Body of pancreas (tissue), 4 donors: ENCODE measurements at regions not wholly inside any gene's neighbourhood (a gene's known extent, or its start where the extent isn't known, plus 50 kb on each side); places are given as distances from the start of the nearest gene placed in this dataset.

Experiments used
- CTCF ChIP-seq, 7 experiments: fragments of 450-650 bp in 4 of 7; fragments of 200-600 bp in 3 of 7; sonication (generic) in 3 of 7; IDR thresholded peaks; one replicate each; pipeline ENCODE4 v1.5.1; 2016 to 2019; ENCODE audit warnings: antibody characterized with exemption in 7 of 7
- POLR2A ChIP-seq, 3 donors: fragments of 450-650 bp; IDR thresholded peaks; one replicate each; pipeline ENCODE4 v1.6.1; 2016; ENCODE audit warnings: antibody characterized with exemption in 3 of 3, mild to moderate bottlenecking in 2 of 3

DNA sequence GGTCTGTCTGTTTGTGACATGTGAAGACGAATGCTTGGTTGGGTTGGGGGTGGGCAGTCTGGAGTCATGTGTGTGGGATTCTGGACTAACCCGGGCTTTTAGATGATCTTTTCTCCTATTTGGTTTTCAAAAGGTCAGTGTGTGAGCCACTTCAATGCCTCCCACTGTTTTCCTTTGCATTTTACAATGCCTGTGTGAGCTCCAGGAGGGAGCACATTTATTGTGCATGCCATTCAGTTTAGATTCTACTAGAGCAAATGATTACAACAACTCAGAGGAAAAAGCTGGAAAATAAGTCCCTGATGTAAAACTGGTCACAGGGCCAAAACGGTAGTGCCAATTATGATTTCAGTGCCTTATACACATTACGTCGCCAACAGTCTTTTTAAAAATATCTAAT lies 90.9 kb downstream of the LYPLAL1 start:
- no peak for TF ChIP-seq CTCF (IDR thresholded peaks at IDR 0.05)
- no peak for TF ChIP-seq POLR2A (IDR thresholded peaks at IDR 0.05)
